Iris pigment epithelial cell (primary cell): ENCODE measurements at regions not wholly inside any gene's neighbourhood (a gene's known extent, or its start where the extent isn't known, plus 50 kb on each side); places are given as distances from the start of the nearest gene placed in this dataset.
"Not testable (repeated sequence)": the region's sequence is repeated elsewhere in the genome, so short reads cannot be mapped to it uniquely, and the experiment has no call there.

ENCODE experiments used
- DNase-seq: peaks from one replicate; pipeline ENCODE4 v3.0.0-alpha.2; 2011; ENCODE audit warnings: low read depth

DNA sequence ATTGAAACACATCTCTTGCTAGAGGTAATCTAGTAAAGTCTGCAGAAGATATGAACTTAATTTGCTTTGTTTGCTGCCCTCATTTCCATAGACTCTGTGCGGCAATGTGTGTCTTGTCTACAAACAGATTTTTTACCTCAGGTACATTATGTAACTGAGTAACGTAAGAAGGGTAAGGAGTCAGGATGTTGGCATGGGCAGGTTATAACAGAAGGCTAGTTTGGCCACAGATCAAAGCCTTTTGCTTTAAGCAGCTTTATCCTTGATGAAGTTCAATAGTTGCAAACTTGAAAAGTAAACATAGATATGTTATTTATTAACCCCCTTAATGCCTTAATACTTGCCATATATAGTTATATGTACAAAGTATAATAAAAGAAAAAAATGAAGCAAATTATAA is 391.6 kb upstream of the FKBP1C start:
- no peak for DNase-seq

- DNase-seq: no peak
Observed at GRCh38 chr6:62808565-62809293, 402.5 kb upstream of the FKBP1C start.

GRCh38 chr6:62805431-62805830 is 405.8 kb upstream of the FKBP1C start:
- DNase-seq: peak; percentile 0

GRCh38 chr6:62803094-62803493 is 408.2 kb upstream of the FKBP1C start:
- DNase-seq: no peak

GRCh38 chr6:62797190-62797589 is 414.1 kb upstream of the FKBP1C start:
- DNase-seq: no peak

DNA sequence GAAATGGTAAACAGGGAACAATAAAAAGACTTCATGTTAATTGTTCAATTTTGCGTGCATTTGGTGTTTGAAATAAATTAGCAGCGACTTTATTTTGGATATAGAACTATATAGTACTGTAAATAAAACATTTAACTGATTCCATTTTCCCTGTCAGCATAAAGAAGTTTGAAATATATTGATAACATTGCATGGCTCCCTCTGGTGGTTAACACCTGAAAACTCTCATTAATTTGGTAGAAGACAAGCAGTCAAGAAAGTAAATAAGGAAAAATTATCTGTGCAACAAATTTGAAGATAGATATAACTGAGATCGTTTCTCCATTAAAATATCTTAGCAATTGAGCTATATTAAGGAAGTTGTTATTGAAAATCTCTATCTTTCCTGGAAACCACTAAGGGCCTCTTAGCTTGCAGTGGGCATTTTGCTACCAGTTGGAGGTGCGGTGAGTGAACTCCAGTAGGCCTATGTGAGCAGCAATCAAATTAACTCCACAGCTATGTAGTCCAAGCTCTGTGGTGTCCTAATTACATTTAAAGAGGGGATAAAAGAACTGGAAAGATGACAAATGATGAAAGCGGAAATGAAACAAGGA is 435.7 kb upstream of the FKBP1C start:
- DNase-seq: peak; percentile 4

- not testable (repeated sequence) for DNase-seq
Observed at GRCh38 chr6:62766174-62766573, 445.1 kb upstream of the FKBP1C start.

- DNase-seq: no peak
Observed at GRCh38 chr6:62764841-62765240, 446.4 kb upstream of the FKBP1C start.

GRCh38 chr6:62763125-62763912 is 447.9 kb upstream of the FKBP1C start:
- no peak for DNase-seq

GRCh38 chr6:62746968-62747367 is 460.9 kb upstream of the KHDRBS2 start:
- no peak for DNase-seq

DNA sequence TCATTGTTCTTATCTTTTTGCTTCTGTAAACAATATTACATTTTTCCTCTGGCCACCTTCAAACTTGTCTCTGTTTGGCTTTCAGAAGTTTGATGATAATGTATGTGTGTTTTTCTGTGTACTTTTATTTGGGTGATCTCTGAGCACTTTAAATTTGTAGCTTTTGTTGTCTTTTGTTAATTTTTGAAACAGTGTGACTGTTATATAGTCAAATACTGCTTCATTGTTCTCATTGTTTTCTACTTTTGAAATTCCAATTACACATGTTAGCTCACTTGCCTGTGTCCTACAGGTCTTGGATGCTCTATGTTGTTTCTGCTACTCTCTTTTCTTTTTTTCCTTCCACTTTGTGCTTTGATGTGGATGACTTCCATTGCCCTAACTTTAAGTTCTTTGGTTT is 460.1 kb upstream of the KHDRBS2 start:
- no peak for DNase-seq

DNA sequence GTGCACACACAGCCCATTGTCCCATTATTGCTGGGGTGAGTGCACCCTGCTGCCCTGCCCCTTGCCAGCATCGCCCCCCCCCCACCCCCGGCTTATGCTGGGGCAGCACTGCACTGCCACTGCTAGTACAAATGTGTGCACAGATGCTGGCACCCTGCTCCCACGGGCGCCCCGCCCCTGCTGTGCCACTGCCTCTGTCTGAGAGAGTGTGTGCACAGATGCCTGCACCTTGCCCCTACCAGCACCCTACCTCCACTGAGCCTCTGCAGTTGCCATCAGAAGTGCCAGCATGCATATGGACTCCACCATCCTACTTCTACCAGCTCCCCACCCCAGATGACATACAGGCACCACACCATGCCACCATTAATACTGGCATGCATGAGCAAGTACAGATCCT is 454.6 kb upstream of the KHDRBS2 start:
- DNase-seq: no peak

GRCh38 chr6:62740171-62740570 is 454.1 kb upstream of the KHDRBS2 start:
- no peak for DNase-seq

DNA sequence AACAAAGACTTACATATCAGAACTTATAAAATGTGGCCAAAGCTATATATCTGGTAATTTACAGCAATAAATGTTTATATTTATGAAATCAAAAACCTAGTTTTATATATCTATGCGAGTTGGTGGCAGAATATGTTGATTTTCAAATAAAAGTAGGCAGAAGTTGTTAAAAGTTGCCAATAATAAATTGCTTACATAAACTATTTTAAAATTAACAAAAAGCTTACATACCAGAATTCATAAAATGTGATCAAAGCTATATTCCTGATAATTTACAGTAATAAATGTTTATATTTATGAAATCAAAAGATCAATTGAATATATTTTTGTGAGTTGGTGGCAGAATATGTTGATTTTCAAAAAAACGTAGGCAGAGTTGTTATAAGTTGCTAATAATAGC is 451.8 kb upstream of the KHDRBS2 start:
- DNase-seq: no peak

- no peak for DNase-seq
Observed at GRCh38 chr6:62721408-62721807, 435.4 kb upstream of the KHDRBS2 start.

DNA sequence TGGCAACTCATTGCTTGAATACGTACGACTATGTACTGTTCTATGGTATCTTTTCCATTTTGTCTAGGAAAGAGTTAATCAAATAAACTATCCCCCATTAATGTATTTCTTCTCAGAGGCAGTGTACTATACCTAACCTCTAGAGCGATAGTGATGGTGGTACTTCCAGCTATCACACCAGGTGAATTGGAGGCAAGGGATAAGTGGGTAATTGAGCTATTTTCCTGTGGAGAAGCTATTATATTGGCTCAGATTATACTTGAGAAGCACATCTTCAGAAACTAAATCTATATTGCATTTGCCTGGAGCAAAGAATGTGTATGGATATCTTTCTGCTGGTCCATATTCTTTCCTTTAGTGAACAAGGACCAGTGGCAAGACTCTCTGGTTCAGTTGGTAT is 430.7 kb upstream of the KHDRBS2 start:
- no peak for DNase-seq

GRCh38 chr6:62714112-62714511 is 428.1 kb upstream of the KHDRBS2 start:
- DNase-seq: no peak

DNA sequence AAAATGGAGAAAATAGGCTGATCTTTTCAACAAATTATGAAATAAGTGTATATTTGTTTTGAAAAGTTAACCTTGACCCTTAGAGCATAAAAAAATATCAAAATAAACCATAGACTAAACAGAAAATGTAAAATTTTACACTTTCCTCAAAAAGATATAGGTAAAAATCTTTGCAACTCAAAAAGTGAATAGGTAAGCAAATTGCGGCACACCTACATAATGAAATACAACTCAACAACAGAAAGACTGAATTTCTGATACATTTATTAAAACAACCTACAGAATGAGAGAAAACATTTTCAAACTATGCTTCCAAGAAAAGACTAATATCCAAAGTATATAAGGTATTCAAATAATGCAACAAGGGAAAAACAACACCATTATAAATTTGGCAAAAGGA is 425.7 kb upstream of the KHDRBS2 start:
- DNase-seq: no peak

GRCh38 chr6:62707914-62708313 is 421.9 kb upstream of the KHDRBS2 start:
- no peak for DNase-seq

DNA sequence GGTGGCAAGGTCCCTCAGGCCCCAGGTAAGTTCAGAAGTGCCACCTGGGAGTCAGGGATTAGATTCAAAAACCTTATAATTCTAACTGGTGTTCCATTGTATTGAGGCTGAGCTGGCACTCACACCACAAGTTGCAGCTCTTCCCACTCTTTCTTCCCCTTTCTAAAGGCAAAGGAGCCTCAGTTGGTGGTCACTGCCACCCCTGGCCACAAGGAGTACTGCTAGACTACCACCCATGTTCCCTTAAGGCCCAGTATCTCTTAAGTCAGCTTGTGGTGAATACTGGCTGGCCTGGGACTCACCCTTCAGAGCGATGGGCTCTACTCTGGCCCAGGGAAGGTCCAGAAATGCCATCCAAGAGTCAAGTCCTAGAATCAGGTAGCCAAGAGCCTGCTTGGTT is 421.1 kb upstream of the KHDRBS2 start:
- DNase-seq: no peak

DNA sequence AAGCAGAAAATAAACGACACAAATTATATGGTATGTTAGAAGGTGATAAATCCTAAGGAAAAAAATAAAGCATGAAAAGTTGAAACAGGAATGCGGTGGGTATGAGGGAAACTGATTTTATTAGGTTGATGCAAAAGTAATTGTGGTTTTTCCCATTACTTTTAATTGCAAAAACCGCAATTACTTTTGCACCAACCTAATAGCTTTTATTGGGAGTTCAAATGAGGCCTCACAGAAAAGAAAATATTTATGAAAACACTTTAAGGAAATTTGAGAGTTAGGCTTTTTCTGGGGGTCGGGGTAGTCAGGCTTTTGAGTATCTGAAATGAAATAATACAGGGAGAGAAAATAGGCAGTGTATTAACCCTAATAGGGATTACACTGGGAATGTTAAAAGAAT is 397.0 kb upstream of the KHDRBS2 start:
- DNase-seq: no peak

- no peak for DNase-seq
Observed at GRCh38 chr6:62681108-62681507, 395.1 kb upstream of the KHDRBS2 start.

DNA sequence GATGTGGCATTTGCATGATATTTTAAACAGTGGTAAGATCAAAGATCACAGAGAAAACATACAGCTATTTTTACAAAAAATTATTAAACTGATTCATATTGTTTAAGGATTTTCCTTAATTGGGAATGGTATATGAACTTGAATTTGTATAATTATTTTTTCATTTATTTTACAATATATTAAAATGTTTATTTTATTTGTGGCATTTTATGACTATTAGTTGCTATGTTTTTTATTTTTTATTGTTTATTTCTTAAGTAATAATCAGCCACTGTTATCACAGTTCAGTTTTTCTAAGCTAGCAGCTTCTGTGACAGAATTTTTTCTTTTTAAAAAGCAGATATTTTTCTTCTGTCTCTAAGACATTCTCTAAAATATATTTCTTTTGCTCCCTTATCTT is 387.0 kb upstream of the KHDRBS2 start:
- no peak for DNase-seq
